OCI-LY1 (cell line): ENCODE measurements at regions not wholly inside any gene's neighbourhood (a gene's known extent, or its start where the extent isn't known, plus 50 kb on each side); places are given as distances from the start of the nearest gene placed in this dataset.
"Not testable (repeated sequence)": the region's sequence is repeated elsewhere in the genome, so short reads cannot be mapped to it uniquely, and the experiment has no call there.

Experiments
- H2AFZ ChIP-seq: fragments of 200-600 bp; sonication (generic), shearing (Covaris generic); 2 replicates; pipeline ENCODE4 v1.6.0; 2014; ENCODE audit warnings: antibody characterized with exemption, mild to moderate bottlenecking, low read length
- H3F3A ChIP-seq: fragments of 200-600 bp; sonication (generic), shearing (Covaris generic); 2 replicates; pipeline ENCODE4 v1.6.0; 2014; ENCODE audit warnings: mild to moderate bottlenecking, antibody characterized with exemption, low read length, moderate library complexity; ENCODE audit not compliant: insufficient read depth
- H3K27ac ChIP-seq: fragments of 200-600 bp; sonication (generic); 2 replicates; pipeline ENCODE4 v1.5.1; 2014; ENCODE audit warnings: low read length, mixed run types, mild to moderate bottlenecking, low read depth; ENCODE audit not compliant: poor library complexity, severe bottlenecking
- H3K27me3 ChIP-seq: fragments of 200-600 bp; sonication (generic); 2 replicates; pipeline ENCODE4 v1.6.0; 2014; ENCODE audit warnings: antibody characterized with exemption, mild to moderate bottlenecking, low read length, moderate library complexity; ENCODE audit not compliant: insufficient read depth
- H3K36me3 ChIP-seq: fragments of 200-600 bp; sonication (generic); 2 replicates; pipeline ENCODE4 v1.6.1; 2014; ENCODE audit warnings: mild to moderate bottlenecking, antibody characterized with exemption, low read length, moderate library complexity, mixed read lengths; ENCODE audit not compliant: insufficient read depth
- H3K4me1 ChIP-seq: fragments of 200-600 bp; sonication (generic); 2 replicates; pipeline ENCODE4 v1.5.1; 2014; ENCODE audit warnings: mild to moderate bottlenecking, low read length, moderate library complexity; ENCODE audit not compliant: insufficient read depth, severe bottlenecking
- H3K4me2 ChIP-seq: fragments of 200-600 bp; sonication (generic), shearing (Covaris generic); 2 replicates; pipeline ENCODE4 v1.6.1; 2014; ENCODE audit warnings: low read length
- H3K4me3 ChIP-seq: fragments of 200-600 bp; sonication (generic); 2 replicates; pipeline ENCODE4 v1.5.1; 2014; ENCODE audit warnings: low read length, low read depth, mild to moderate bottlenecking, mixed read lengths; ENCODE audit not compliant: poor library complexity, severe bottlenecking
- H3K79me2 ChIP-seq: fragments of 200-600 bp; shearing (Covaris generic); 2 replicates; pipeline ENCODE4 v1.6.1; 2016; ENCODE audit warnings: mixed run types, low read length, mixed read lengths; ENCODE audit not compliant: insufficient read depth
- H3K9ac ChIP-seq: fragments of 200-600 bp; sonication (generic), shearing (Covaris generic); 2 replicates; pipeline ENCODE4 v1.6.1; 2014; ENCODE audit warnings: mild to moderate bottlenecking, low read length, mixed read lengths
- H3K9me2 ChIP-seq: fragments of 200-600 bp; sonication (generic), shearing (Covaris generic); 2 replicates; pipeline ENCODE4 v1.6.1; 2014; ENCODE audit warnings: low read depth, mild to moderate bottlenecking, low read length, mixed read lengths
- H3K9me3 ChIP-seq: fragments of 200-600 bp; shearing (Covaris generic); 2 replicates; pipeline ENCODE4 v1.6.1; 2014; ENCODE audit warnings: low read length, mixed read lengths
- H4K20me1 ChIP-seq: fragments of 200-600 bp; sonication (generic), shearing (Covaris generic); 2 replicates; pipeline ENCODE4 v1.6.0; 2016; ENCODE audit warnings: mild to moderate bottlenecking, low read length; ENCODE audit not compliant: insufficient read depth
- EZH2 ChIP-seq: fragments of 200-600 bp; sonication (generic), shearing (Covaris generic); IDR thresholded peaks from 2 replicates; pipeline ENCODE4 v1.8.0; 2017; ENCODE audit warnings: borderline replicate concordance, mixed run types, mild to moderate bottlenecking, antibody characterized with exemption, low read length, moderate library complexity, mixed read lengths
- TF ChIP-seq, protein P1 (sequence below): fragments of 200-600 bp; sonication (generic), shearing (Covaris generic); IDR thresholded peaks from 2 replicates; pipeline ENCODE4 v1.5.1; 2017; ENCODE audit warnings: mild to moderate bottlenecking, antibody characterized with exemption, low read length, moderate library complexity, mixed read lengths

DNA sequence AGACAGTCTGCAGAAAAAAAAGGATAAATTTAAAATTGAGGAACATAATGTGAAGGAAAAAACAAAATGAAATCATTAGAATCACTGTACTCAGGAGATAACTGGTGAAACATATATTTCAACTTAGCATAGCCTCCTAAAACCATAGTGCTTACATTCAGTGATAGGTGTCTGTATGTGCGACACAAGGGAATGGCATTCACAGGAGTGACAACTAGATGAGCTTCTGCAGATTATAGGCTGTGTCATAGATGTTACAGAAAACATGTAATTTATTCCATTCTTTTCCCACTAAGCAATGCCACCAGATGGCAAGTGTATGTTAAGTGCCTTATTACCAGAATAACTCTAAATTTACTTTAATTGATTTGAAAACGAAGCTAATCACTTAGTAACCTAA, 960.0 kb upstream of the PCDH20 start:
- no peaks in the 10 kb centered on the region for H3F3A ChIP-seq
- 0 out of 2 replicates have a peak overlapping the region, but pooled peaks have one; percentile 80 for H2AFZ ChIP-seq
- no peaks in the 10 kb centered on the region for H3K36me3 ChIP-seq
- H3K27me3 ChIP-seq = no peaks in the 10 kb centered on the region
- H3K9ac ChIP-seq = no peak overlapping the region
- H3K79me2 ChIP-seq = no peaks in the 10 kb centered on the region
- no peaks in the 10 kb centered on the region for H3K9me2 ChIP-seq
- no peaks in the 10 kb centered on the region for H4K20me1 ChIP-seq
- no peak overlapping the region for H3K27ac ChIP-seq
- H3K4me1 ChIP-seq = no peaks in the 10 kb centered on the region
- H3K4me3 ChIP-seq = no peak overlapping the region
- H3K9me3 ChIP-seq = peaks cover under 1% of the 10 kb centered on the region; the same call in 1 of the 2 replicates
- TF ChIP-seq, protein P1, sequence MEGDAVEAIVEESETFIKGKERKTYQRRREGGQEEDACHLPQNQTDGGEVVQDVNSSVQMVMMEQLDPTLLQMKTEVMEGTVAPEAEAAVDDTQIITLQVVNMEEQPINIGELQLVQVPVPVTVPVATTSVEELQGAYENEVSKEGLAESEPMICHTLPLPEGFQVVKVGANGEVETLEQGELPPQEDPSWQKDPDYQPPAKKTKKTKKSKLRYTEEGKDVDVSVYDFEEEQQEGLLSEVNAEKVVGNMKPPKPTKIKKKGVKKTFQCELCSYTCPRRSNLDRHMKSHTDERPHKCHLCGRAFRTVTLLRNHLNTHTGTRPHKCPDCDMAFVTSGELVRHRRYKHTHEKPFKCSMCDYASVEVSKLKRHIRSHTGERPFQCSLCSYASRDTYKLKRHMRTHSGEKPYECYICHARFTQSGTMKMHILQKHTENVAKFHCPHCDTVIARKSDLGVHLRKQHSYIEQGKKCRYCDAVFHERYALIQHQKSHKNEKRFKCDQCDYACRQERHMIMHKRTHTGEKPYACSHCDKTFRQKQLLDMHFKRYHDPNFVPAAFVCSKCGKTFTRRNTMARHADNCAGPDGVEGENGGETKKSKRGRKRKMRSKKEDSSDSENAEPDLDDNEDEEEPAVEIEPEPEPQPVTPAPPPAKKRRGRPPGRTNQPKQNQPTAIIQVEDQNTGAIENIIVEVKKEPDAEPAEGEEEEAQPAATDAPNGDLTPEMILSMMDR = no peak
- TF ChIP-seq EZH2 = no peak
- H3K4me2 ChIP-seq = no peak overlapping the region

DNA sequence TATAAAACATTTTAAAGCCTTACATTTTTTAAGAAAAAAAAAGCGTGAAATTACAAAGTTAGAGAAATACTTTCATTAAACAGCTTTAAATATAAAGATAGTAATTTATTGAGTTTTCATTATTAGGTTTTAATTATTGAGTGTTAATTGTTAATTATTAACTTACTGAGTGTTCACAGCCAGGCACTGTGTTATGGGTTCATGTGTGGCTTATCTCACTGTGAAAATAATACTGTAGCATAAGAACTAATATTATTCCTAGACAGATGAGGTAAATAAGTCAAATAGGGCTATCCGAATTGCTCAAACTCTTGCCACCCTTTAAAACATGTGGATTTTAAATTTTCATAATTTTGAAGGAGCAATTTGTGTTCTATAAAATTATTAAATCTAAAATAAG, 956.1 kb upstream of the PCDH20 start:
- Histone ChIP-seq H3K9ac (no peak overlapping the region), H3K9me3 (0 out of 2 replicates have a peak, but pooled peaks cover 4% of the 10 kb centered on the region), H4K20me1 (no peaks in the 10 kb centered on the region), H3K27me3 (no peaks in the 10 kb centered on the region), H3F3A (no peaks in the 10 kb centered on the region), H3K4me3 (no peak overlapping the region), H2AFZ (no peak overlapping the region), H3K79me2 (no peaks in the 10 kb centered on the region), H3K4me1 (no peaks in the 10 kb centered on the region), H3K9me2 (no peaks in the 10 kb centered on the region), H3K36me3 (no peaks in the 10 kb centered on the region), H3K4me2 (no peak overlapping the region), H3K27ac (no peak overlapping the region)
- no peak for TF ChIP-seq EZH2
- TF ChIP-seq, protein P1 = no peak

DNA sequence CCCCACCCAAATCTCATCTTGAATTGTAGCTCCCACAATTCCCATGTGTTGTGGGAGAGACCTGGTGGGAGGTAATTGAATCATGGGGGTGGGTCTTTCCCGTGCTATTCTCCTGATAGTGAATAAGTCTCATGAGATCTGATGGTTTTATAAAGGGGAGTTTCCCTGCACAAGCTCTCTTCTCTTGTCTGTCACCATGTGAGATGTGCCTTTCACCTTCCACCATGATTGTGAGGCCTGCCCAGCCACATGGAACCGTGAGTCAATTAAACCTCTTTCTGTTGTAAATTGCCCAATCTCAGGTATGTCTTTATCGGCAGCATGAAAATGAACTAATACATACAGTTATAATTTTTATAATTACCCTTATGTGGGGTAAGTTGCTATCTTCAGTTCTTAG, 952.3 kb upstream of the PCDH20 start:
- H3K4me3 ChIP-seq, H3K9me3 ChIP-seq, H3K4me1 ChIP-seq, H3K27ac ChIP-seq, H3F3A ChIP-seq, H3K36me3 ChIP-seq, H3K79me2 ChIP-seq, H3K9me2 ChIP-seq, H3K9ac ChIP-seq, H2AFZ ChIP-seq, H4K20me1 ChIP-seq, H3K27me3 ChIP-seq, H3K4me2 ChIP-seq: not testable (repeated sequence)

DNA sequence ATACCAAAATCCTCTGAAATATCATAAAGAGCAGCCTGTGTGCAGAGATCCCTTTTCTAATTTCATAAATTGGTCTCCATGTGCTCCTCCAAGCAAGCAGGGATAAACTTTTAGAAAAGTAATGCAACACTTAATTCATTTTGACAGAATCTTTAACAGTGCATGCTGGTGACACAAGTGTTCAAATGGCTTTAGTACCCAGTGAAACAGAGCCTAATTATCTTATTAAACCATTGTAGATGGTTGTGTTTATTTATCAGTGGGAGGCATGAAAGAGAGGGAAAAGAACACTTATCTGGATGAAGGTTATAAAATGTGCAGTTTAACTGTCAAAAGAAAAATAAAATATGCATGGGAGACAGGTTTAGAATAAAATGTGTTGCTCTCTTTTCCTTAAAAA, 945.0 kb upstream of the PCDH20 start:
- Histone ChIP-seq H3K9me3 (no peaks in the 10 kb centered on the region), H3K27me3 (no peaks in the 10 kb centered on the region), H3K27ac (no peak overlapping the region), H3F3A (0 out of 2 replicates have a peak, but pooled peaks cover 7% of the 10 kb centered on the region), H3K4me3 (no peak overlapping the region), H3K9me2 (no peaks in the 10 kb centered on the region), H3K4me2 (no peak overlapping the region), H2AFZ (peak overlapping the region; percentile 97), H3K4me1 (peaks cover 30% of the 10 kb centered on the region), H3K9ac (no peak overlapping the region), H3K36me3 (no peaks in the 10 kb centered on the region), H4K20me1 (no peaks in the 10 kb centered on the region), H3K79me2 (no peaks in the 10 kb centered on the region)
- TF ChIP-seq, protein P1 = no peak
- TF ChIP-seq EZH2 = no peak
